ENCODE measurements at regions not wholly inside any gene's neighbourhood (a gene's known extent, or its start where the extent isn't known, plus 50 kb on each side); places are given as distances from the start of the nearest gene placed in this dataset.

- no peak for TF ChIP-seq EZH2 (IDR thresholded peaks at IDR 0.05; ENCODE audit: insufficient read depth, poor library complexity, severe bottlenecking)
- TF ChIP-seq EZH2phosphoT487 (IDR thresholded peaks at IDR 0.05; ENCODE audit: insufficient read depth, low read depth): no peak
Observed at GRCh38 chr6:139648430-139649000, 274.1 kb upstream of the CITED2 start.

Data from GM23248 (cell line).